ENCODE measurements at regions not wholly inside any gene's neighbourhood (a gene's known extent, or its start where the extent isn't known, plus 50 kb on each side); places are given as distances from the start of the nearest gene placed in this dataset.

DNA sequence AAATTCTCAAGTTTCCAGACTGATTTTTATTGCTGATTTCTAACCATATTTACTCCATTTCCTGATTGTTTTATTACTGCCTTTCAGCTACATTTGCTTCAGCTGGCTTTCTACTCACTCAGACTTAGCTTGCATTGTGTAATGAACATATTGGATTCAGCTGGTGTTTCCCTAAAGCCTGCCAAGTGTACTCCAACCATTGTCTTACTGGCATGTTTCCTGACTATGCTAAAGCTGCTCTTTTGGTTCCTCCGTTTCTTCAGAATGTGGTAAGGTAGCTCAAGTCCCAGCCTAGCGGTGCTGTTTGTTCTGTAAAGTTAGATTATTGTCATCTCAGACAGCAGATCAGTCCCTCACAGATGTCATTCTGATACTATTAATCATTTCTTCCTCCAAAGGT is 53.1 kb upstream of the GLRA2 start:
- DNase-seq, result no peak

DNA sequence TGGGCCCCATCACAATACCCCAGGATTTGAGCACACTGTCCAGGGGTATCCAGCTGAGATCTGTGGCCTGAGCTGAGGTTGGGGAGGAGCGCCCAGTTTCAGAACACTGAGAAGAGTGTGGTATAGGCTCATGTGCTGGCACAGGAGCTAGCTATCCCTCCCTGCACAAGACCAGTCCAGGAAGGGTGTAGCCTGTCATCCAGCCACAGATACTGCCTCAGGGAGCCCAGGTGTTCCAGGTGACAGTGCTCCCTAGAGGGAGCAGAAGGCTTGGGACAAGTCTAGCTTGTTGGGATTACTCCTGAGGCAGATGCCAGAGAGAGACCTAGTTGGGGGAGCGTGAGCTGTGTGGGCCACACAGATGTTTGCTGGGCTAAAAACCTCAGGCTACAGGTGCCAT is 79.6 kb upstream of the GLRA2 start:
- DNase-seq, result no peak

DNA sequence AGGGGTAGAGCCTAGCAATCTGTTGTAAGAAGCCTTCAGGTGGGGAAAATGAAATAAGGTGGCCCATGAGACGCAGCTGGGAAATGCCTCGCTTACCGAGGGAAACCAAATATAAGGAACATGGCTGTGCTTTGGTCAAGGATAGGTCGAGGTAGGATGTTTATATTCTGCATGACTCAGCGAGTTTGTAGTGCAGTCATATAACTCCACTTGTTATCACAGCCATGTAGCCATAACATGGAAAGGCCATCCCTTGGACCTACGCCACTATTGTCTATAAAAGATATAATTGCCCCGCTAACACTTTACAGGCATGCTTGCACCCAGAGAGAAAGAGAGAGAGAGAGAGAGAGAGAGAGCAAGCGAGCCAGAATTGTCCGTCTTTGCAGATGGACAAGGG is 80.9 kb upstream of the GLRA2 start:
- no peak for DNase-seq

DNA sequence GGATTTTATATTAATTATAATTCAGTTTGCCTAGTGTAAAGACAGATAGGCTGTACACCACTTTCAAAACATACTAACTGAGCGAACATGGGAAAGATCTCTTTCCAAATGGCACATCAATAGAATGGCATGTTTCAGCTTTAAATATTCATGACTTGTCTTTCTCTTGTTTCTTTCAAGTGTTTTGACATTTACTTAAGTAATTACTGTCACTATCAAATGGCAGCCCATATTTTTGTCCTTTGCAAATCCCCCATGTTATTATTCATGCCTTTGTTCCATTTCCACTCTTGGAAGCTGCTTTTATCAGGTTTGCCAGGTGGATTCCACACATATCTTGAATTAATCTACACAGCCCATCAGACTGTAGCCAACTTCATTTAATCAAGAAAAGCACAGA is 89.2 kb upstream of the GLRA2 start:
- DNase-seq, result no peak

DNA sequence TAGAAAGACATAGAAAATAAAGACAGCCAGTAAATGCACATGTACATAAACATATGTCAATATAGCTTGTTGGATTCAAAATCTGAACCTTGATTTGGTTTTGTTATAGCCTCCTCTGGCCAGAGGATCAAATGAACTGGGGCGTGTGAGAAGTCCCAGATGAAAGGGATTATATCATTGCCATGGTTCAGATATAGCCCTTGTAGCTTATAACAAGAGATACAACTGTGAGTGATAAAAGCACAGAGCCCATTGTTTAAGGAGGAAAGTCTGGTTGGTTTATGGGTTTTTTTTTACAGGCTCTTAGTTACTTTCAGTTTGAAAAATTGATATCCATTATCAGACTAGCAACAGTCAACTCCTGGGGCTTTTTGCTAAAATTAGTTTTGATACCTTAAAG is 101.7 kb upstream of the GLRA2 start:
- no peak for DNase-seq

DNA sequence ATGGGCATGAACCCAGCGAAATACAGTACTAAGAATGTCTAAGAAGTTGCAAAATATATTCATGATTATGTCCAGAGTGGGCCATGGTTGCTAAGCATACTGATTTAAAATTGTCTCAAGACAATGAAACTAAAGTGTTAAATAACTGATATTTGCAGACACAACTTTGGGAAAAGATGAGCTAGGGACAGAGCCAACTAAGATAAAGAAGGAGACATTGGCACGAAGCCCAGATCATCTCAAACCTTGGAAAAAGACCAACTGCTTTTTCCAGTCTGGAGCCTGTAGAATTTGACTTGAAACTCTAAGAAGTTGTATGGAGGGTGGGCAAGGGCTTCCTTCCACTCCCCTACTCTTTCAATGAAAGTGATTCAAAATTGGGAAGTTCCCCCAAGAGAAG is 108.5 kb upstream of the GLRA2 start:
- no peak for DNase-seq

DNA sequence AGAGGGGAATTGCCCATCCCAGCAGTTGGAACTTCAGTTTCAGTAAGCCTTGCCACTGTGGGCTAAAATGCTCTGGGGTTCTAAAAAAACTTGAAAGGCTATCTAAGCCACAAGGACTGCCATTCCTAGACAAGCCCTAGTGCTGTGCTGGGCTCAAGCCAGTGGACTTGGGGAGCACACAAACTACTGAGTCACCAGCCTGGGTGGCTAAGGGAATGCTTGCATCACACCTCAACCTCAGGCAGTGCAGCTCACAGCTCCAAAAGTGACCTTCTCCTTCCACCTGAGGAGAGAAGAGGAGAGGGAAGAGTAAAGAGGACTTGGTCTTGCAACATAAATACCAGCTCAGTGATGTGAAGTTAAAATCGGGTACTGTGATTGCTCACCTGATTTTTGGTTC is 116.7 kb upstream of the GLRA2 start:
- no peak for DNase-seq

DNA sequence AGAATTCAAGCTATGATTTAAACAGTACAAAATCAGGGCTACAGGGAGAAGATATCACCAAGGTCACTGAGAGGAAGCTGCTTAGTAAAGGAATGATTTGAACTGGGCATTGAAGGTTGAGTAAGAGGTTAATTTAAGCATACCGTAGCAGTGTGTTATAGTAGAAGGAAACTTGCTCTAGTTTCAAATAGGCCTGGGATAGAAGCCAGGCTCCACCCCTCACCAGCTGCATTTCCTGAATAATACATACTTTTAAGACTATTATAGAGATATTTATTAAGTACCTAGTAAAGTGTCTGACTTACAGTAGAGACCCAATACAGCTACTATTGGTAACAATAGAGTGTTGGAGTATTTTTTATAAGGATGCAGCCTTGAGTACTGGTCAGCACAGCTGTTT is 118.0 kb upstream of the GLRA2 start:
- no peak for DNase-seq

DNA sequence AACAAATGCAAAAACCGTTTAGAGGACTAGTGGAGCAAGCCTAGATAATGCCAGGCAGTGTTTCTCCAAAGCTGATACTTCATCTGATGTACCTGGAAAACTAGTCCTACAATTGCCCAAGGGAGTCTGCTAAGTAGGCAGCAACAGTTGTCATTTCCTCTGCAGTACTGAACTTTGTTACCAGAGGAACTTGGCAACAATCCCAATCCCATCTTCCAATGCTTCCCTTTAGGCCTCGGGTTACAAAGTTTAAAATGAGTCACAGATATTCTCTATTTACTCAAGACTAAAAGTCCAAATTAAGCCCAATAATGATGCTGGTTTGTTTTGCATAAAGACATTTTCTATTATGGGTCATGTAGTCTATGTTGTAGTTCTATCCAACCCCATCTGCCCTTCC is 120.0 kb upstream of the GLRA2 start:
- DNase-seq, result no peak

DNA sequence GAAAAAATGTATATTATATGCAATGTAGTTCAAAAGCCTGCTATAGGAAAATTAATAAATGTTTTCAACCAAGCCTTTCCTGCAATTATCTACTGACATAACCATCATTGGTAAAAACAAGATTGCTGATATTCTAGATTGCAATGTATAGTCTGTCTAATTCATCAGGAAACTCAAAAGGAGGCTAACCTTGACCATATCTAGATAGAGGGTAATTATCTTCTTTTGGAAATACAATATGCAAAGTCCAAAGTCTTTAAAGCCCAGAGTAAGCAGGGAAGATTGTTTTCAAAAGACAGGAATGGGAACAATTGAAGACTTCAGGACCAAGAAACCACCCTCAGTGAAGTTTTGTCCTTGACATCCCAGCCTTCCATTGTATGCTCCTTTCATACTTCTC is 123.1 kb upstream of the GLRA2 start:
- DNase-seq, result no peak

DNA sequence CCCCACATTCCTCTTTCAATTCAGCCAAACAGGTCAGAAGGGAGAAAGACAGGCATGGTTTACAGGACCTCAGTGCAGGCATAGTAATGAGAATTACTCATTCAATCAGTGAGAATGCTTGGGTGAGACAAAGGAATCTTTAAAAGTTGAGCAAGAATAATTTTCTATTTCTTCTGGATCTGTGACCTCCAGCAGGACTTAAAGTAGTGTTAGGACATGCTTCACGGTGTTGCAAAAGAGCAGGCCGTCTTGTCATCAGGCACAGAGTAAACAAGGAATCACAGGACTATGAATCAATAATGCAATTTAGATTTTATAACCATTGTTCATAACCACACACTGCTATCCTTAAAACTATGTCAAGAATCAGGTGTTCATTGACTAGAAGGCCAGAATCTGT is 130.6 kb upstream of the GLRA2 start:
- DNase-seq, result no peak

DNA sequence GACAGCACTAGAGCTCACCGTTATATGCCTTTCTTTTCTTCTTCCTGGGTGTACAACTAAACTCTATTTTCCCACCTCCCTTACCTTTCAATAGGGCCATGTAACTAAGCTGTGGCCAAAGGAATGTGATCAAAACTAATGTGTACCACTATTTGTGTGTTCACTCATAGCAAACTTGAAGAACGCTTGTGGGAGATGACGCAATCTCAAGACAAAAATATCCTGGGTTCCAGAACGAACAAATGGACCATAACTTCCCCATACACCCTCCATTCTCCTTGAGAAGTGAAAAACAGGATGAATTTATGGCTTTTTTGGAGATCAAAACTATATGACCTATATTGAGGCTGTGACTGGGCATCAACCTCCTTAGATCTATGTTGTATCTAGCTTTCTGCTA is 139.7 kb upstream of the GLRA2 start:
- DNase-seq, result no peak

DNA sequence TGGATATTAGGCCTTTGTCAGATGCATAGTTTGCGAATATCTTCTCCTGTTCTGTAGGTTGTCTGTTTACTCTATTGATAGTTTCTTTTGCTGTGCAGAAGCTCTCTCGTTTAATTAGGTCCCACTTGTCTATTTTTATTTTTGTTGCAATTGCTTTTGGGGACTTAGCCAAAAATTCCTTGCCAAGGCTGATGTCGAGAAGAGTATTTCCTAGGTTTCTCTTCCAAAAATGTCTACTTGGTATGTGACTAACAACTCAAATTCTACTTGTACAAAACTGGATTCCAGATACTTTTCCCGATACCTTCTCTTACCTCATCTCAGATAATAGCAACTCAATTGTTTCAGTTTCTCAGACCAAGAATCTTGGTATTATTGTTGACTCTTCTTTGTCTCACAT is 142.4 kb upstream of the GLRA2 start:
- DNase-seq, result no peak

DNA sequence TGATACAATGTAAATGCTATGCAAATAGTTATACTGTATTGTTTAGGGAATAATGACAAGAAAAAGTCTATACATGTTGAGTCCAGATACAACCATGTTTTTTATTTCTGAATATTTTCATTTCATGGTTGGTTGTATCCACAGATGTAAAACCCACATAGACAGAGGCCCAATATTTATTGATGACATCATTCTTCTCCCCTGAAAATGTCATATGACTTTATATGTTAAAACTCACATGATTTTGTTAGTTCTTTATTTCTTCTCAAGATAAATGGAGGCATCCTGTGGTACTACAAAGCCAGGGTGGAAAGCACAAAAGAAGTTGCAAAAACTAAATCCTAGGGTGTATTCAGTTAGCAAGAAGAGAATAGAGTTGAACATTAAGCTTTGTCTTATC is 149.3 kb upstream of the GLRA2 start:
- DNase-seq, result no peak

DNA sequence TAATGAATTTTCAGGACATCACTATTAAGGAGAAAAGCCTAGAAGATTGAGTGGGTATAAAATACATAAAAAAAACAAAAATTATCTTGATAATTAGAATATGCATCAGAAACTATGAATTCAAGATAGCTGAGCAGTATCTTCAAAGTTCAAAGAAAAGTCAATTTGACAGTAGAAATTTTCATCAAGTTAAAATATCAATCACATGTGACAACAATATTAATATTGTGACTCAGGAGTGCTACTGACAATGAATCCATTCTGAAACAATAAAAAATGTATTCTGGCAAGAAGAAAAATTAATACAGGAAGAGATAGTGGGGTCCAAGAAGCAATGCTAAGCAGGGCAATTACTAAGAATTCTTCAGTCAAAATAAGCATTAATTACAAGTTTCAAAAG is 151.9 kb upstream of the GLRA2 start:
- DNase-seq, result no peak

DNA sequence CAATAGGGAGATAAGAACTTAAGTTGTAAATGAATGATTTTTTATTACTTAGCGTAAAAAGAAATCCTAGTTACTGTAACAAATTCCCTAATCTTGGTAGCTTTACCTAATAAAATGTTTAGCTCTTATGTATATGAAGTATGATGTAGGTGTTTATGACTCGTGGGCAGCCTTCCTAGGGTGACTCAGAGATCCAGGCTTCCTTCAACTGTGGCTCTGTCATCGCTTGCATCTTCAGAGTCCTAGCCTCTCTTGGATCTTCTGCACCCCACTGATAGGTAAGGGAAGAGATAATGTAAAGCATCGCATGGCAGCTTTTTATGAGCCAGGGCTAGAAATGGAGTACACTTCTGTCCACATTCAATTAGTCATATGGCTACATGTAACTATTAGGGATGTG is 165.6 kb upstream of the GLRA2 start:
- DNase-seq, result no peak

DNA sequence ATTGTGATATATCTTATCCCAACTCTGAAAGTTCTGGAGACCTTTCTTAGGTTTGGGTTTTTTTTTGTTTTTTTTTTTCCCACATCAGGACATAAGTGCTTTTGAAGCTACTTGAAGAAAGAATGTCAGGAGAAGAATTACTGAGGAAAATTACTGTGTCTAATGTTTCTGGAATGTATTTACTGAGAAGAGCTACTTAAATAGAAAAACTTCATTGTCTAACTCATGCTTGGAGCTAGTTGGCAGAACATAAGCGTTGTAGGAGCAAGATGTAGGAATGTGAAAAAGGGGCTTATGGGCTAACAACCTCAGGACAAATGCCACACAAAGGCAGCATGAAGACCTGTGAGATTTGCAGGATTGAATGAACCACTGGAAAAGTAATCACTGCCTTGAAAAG is 166.6 kb upstream of the GLRA2 start:
- DNase-seq, result no peak

DNA sequence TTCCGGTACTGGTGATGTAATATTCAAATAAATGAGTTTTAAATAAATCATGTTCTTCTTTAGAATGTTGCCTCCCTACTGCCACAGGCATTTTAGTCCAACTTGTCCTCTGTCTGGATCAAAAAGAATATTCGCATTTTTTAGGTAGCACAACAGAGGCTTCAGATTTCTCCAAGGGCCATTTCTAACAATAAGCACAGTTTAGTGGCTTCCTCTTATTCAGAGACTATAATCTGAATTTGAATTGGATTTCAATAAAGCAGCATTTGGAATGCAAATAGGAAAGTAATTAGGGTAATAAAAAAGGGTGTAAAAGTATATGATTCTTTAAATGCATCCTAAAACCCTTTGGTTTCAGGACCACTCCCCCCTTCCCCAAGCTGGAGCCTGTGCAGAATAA is 167.9 kb upstream of the GLRA2 start:
- DNase-seq, result no peak

DNA sequence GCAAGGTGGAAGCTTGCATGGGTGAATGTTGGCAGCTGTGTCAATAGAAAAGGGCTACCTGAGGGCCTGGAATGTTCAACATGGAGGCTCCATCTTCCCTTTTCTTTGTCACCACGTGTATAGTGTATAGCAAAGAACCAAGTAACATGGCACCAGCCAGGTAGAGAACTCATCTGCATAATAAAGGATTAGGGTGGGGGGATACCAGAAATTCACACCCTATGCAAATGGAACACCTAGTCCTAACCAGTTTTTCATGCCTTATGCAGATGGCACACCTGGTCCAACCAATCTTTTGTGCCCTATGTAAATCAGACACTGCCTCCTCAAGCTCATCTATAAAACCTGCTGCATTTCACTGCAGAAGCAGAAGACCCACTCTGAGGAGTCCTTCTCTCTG is 169.6 kb upstream of the GLRA2 start:
- DNase-seq, result no peak

DNA sequence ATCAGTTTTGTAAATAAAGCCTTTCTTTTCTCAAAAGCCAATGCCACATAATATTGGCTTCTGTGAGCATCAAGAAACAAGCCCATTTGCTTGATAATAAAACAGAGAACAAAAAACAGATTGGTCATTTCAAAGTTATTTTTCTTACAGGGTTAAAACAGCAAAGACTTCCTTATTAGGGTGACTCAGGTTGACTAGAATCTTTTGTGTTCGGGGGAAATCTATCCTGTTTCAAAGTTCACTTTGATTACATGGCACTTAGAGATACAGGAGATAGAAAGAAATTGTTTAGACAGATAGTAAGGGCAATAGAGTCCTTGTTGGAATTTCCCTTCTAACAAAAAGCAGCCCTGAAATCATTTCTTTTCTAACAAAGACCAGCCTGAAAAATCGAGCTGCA is 170.0 kb upstream of the GLRA2 start:
- DNase-seq, result no peak

DNA sequence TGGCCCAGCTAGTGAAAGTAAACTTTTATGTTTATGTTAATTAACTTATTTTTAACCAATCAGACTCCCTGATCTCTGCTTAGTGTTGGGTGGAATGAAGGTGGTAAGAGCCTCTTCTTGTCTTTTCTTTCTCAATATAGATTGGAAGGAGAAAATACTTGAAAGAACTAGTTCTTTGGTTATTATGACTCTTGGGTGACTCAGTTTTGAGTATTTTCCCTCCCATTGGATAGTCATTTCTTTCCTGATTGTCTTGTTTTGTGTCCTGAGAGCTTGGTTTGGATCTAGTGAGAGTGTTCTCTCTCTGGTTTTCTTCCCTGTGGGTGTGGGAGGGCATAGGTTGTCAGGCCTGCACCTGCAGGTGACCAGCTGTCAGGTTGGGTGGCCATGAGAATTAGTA is 172.0 kb upstream of the GLRA2 start:
- DNase-seq, result no peak

DNA sequence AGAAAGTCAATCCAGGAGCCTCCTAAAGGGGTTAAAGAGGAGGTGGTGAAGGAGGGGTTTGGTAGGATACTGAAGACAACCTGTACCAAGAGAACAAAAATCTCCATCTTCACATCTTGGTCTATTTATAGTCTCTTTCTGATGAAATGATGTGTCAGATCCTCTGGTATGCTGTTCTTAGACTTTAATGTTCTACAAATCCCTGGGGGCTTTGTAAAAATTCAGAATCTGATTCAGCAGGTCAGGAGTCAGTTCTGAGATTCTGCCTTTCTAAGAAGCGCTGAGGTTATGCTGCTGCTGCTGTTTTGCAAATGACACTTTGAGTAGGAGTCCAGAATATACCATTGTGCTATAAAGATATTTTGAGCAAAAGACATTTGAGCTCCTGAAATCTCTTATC is 172.9 kb upstream of the GLRA2 start:
- no peak for DNase-seq

DNA sequence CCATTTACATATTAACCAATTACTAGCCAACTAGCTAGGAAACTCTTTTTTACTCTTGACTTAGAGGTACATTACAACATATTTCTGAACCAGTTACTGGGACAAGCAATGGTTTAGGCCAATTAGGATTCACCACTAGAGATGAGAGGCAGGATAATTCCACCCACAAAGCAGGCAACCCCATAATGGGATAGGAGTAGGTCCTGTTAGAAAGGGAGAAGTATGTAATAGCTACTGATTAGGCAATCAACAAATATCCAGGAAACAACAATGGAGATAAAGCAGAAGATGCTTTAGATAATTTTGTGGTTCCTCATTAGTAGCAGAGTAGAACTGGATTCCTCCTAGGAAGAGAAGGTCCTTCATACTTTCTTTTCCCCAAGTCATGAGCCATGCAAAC is 173.8 kb upstream of the GLRA2 start:
- no peak for DNase-seq

DNA sequence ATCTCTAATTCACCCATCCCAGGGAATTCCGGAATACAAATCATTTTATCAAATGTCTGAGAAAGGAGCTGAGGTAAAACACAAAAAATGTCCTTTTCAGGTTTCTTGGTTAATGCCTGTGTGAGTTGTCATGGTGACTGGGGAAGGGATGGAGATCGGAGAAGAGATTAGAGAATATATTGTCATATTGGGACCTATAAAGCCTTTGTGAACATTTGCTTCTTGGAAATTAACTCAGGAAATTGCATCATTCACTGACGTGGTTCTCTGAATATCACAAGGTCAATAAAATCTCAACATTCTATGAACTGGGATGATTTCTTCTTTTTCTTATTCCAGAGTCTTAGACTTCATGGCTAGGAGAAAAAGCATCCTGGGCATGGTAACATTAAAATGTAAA is 174.8 kb upstream of the GLRA2 start:
- no peak for DNase-seq

DNA sequence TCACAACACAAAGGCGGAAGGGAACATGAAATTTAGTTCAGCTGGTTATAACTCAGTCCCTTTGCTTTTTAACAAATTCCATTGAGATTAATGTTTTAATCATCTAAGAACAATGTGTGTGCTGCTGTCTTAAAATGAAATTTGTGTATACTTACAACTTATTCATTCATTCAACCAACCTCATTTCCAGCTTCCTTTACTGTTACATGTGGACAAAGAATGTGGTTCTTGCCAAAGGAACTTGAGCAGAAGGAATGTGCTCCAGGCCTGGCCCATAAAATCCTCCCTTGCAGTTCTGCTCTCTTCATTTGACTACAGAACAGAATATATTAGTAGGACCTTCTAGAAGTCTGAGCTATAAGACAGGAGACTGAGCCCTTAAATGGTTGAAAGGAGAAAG is 176.8 kb upstream of the GLRA2 start:
- DNase-seq, result no peak

DNA sequence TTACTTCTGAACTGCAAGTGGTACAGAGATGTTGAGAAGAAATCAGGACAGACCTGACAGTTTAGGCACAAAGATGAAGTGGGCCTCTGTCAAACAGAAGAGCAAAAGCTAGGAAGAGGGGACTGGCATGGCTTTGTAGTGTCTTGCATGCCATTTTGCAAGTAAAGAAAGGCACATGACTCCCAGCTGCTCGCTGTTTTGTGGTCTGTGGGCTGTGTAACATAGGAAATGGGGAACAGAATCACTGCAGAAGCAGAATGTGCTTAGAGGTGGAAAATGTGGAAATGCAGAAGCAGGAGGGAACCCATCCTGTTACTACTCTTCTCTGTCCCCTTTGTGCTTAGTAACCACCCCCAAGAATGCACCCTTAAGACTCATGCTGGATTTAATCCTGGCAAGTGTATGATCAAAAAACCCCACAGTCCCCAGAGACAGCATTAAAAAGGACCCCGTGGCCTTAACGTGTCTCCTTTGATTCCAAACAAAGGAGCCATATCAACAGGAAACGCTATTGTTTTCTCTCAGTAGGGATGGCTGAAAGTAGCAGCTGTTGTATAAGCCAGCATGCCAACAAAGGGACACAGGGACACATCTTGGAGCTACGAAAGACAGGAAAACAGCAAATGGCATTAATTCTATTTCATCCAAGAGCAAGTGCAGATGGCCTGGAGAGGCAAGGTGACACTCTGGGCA is 177.6 kb upstream of the GLRA2 start:
- no peak for DNase-seq

Data from CD4-positive, alpha-beta T cell treated with Interleukin-17A for 1 hour (primary cell).